ENCODE measurements at regions not wholly inside any gene's neighbourhood (a gene's known extent, or its start where the extent isn't known, plus 50 kb on each side); places are given as distances from the start of the nearest gene placed in this dataset.

GRCh38 chr16:72224260-72224768 lies 52.4 kb upstream of the PMFBP1 start:
- TF ChIP-seq CTCF (IDR thresholded peaks at IDR 0.05) (no peak), POLR2A (IDR thresholded peaks at IDR 0.05) (no peak)
